Urinary bladder (tissue), 3 donors: ENCODE measurements at regions not wholly inside any gene's neighbourhood (a gene's known extent, or its start where the extent isn't known, plus 50 kb on each side); places are given as distances from the start of the nearest gene placed in this dataset.

Source experiments
- DNase-seq: peaks from one replicate; pipeline ENCODE4 v3.0.0-alpha.2; 2015; ENCODE audit errors: extremely low spot score
- H3K27ac ChIP-seq: one replicate; pipeline ENCODE4 v1.5.1; 2013; ENCODE audit warnings: low read depth, mild to moderate bottlenecking, moderate library complexity
- H3K36me3 ChIP-seq: one replicate; pipeline ENCODE4 v1.6.1; 2013; ENCODE audit warnings: mild to moderate bottlenecking, moderate library complexity; ENCODE audit not compliant: insufficient read depth
- H3K4me1 ChIP-seq: one replicate; pipeline ENCODE4 v1.6.1; 2013; ENCODE audit warnings: mild to moderate bottlenecking, moderate library complexity; ENCODE audit not compliant: insufficient read depth
- H3K4me3 ChIP-seq: one replicate; pipeline ENCODE4 v1.5.1; 2013; ENCODE audit warnings: low read depth, low read length
- WGBS: extraction: QIAGEN DNeasy Blood & Tissue Kit; methylation state at CpG from one replicate; pipeline ENCODE4 v1.1.7; 2013; 5-methylcytosine and 5-hydroxymethylcytosine counted together
- donor health status: healthy with polysubstance abuse.
- donor health status: healthy.

- Histone ChIP-seq H3K4me1 (no peaks in the 10 kb centered on the region), H3K4me3 (no peak overlapping the region), H3K27ac (no peak overlapping the region), H3K36me3 (no peaks in the 10 kb centered on the region)
- DNase-seq, result no peak
- 76% methylated on average over 13 of the region's 13 CpGs for WGBS
These were observed 167.7 kb downstream of the PLPP3 start for GRCh38 chr1:56411484-56412180.

GRCh38 chr1:56411021-56411420 lies 168.3 kb downstream of the PLPP3 start:
- Histone ChIP-seq H3K36me3 (no peaks in the 10 kb centered on the region), H3K4me1 (no peaks in the 10 kb centered on the region), H3K27ac (no peak overlapping the region), H3K4me3 (no peak overlapping the region)
- DNase-seq, result no peak
- WGBS, result 90% methylated on average over 2 of the region's 2 CpGs

DNA sequence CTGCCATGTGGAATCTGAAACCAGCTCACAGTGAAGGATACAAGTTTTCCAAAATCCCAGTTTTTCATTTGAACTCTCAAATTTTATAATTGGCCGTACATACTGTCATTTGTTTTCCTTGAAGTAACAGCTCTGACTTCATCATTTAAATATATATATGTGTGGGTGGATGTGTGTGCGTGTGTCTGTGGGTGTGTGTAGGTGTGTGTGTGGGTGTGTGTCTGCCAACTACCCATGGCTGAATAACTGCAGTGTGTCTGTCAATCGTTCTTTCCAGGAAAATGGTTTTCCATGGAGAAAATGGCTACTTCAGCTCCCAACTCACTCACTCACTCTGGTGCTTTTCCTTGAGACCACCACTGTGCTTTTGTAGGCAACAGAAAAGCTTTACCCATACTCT lies 169.0 kb downstream of the PLPP3 start:
- DNase-seq, result no peak
- WGBS, result 95% methylated on average over 3 of the region's 3 CpGs
- Histone ChIP-seq H3K4me3 (no peak overlapping the region), H3K36me3 (no peaks in the 10 kb centered on the region), H3K27ac (no peak overlapping the region), H3K4me1 (no peaks in the 10 kb centered on the region)

- no peak for DNase-seq
- 92% methylated on average over 8 of the region's 8 CpGs for WGBS
- H3K36me3 ChIP-seq, result no peaks in the 10 kb centered on the region
These were observed 170.2 kb downstream of the PLPP3 start for GRCh38 chr1:56409112-56409691.

GRCh38 chr1:56406821-56407220 lies 172.5 kb downstream of the PLPP3 start:
- Histone ChIP-seq H3K4me1 (no peaks in the 10 kb centered on the region), H3K4me3 (no peak overlapping the region), H3K36me3 (no peaks in the 10 kb centered on the region), H3K27ac (no peak overlapping the region)
- no peak for DNase-seq
- 93% methylated on average over 2 of the region's 2 CpGs for WGBS

More at GRCh38 chr1:56409112-56409691, 170.2 kb downstream of the PLPP3 start:
- Histone ChIP-seq H3K4me3 (no peak overlapping the region), H3K27ac (no peak overlapping the region), H3K4me1 (no peaks in the 10 kb centered on the region)

GRCh38 chr1:56404561-56405030 lies 174.8 kb downstream of the PLPP3 start:
- Histone ChIP-seq H3K4me1 (no peaks in the 10 kb centered on the region), H3K36me3 (no peaks in the 10 kb centered on the region), H3K4me3 (no peak overlapping the region), H3K27ac (no peak overlapping the region)
- WGBS, result 63% methylated on average over 7 of the region's 7 CpGs
- DNase-seq, result no peak

- H3K36me3 ChIP-seq, result no peaks in the 10 kb centered on the region
- 68% methylated on average over 4 of the region's 4 CpGs for WGBS
- no peak overlapping the region for H3K4me3 ChIP-seq
- DNase-seq, result no peak
- no peak overlapping the region for H3K27ac ChIP-seq
- H3K4me1 ChIP-seq, result no peaks in the 10 kb centered on the region
These were observed 175.3 kb downstream of the PLPP3 start for GRCh38 chr1:56404066-56404465.

- 94% methylated on average over 4 of the region's 4 CpGs for WGBS
- no peaks in the 10 kb centered on the region for H3K4me1 ChIP-seq
- H3K27ac ChIP-seq, result no peak overlapping the region
- no peak overlapping the region for H3K4me3 ChIP-seq
- no peaks in the 10 kb centered on the region for H3K36me3 ChIP-seq
- no peak for DNase-seq
These were observed 176.0 kb downstream of the PLPP3 start for GRCh38 chr1:56403321-56403720.

DNA sequence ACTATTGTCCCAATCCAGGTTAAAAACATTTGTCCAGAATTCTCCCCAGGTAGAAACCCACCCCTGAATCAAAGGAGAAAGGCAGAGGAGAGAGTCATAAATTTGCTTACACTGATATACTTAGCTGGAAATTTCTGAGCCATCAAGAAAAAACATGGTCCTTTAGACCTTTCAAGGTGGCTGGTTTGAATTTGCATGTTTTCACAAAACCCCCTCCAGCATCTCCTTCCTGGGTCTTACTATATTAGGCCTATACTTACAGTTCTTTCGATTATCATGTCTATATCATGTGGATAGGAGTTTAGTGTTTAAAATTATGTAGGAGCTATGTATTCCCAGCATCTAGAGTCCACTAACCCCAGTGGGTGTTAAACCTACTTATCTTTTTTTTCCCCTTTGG lies 178.2 kb downstream of the PLPP3 start:
- no peak for DNase-seq
- H3K27ac ChIP-seq, result no peak overlapping the region
- no peak overlapping the region for H3K4me3 ChIP-seq
- 95% methylated on average over 1 of the region's 1 CpG for WGBS
- H3K36me3 ChIP-seq, result no peaks in the 10 kb centered on the region
- H3K4me1 ChIP-seq, result no peaks in the 10 kb centered on the region

GRCh38 chr1:56400526-56400925 lies 178.8 kb downstream of the PLPP3 start:
- H3K4me1 ChIP-seq, result no peaks in the 10 kb centered on the region
- H3K4me3 ChIP-seq, result no peak overlapping the region
- no peak overlapping the region for H3K27ac ChIP-seq
- no peak for DNase-seq
- H3K36me3 ChIP-seq, result no peaks in the 10 kb centered on the region

- Histone ChIP-seq H3K4me1 (no peaks in the 10 kb centered on the region), H3K4me3 (no peak overlapping the region), H3K36me3 (no peaks in the 10 kb centered on the region), H3K27ac (no peak overlapping the region)
- no peak for DNase-seq
- 89% methylated on average over 3 of the region's 3 CpGs for WGBS
These were observed 179.6 kb downstream of the PLPP3 start for GRCh38 chr1:56399795-56400194.

GRCh38 chr1:56399326-56399725 lies 180.0 kb downstream of the PLPP3 start:
- no peak overlapping the region for H3K4me3 ChIP-seq
- 73% methylated on average over 2 of the region's 2 CpGs for WGBS
- no peaks in the 10 kb centered on the region for H3K36me3 ChIP-seq
- no peak for DNase-seq
- H3K27ac ChIP-seq, result no peak overlapping the region
- no peaks in the 10 kb centered on the region for H3K4me1 ChIP-seq

- WGBS, result 52% methylated on average over 2 of the region's 2 CpGs
- H3K36me3 ChIP-seq, result no peaks in the 10 kb centered on the region
- H3K27ac ChIP-seq, result no peak overlapping the region
- H3K4me3 ChIP-seq, result no peak overlapping the region
- DNase-seq, result no peak
- H3K4me1 ChIP-seq, result no peaks in the 10 kb centered on the region
These were observed 181.5 kb downstream of the PLPP3 start for GRCh38 chr1:56397811-56398231.

- Histone ChIP-seq H3K36me3 (no peaks in the 10 kb centered on the region), H3K4me3 (no peak overlapping the region), H3K27ac (no peak overlapping the region), H3K4me1 (no peaks in the 10 kb centered on the region)
- whole genome bisulfite sequencing, result 23% methylated on average over 2 of the region's 2 CpGs
- no peak for DNase-seq
These were observed 182.0 kb downstream of the PLPP3 start for GRCh38 chr1:56397409-56397808.
